Breast epithelium (tissue), 4 donors: ENCODE measurements at regions not wholly inside any gene's neighbourhood (a gene's known extent, or its start where the extent isn't known, plus 50 kb on each side); places are given as distances from the start of the nearest gene placed in this dataset.

Source experiments
- DNase-seq, 2 donors: peaks; one replicate each; pipeline ENCODE4 v3.0.0-alpha.2; 2019; ENCODE audit warnings: low spot score in 2 of 2
- H3K27ac ChIP-seq, 2 donors: fragments of 200-600 bp; sonication (generic) in 1 of 2; one replicate each; pipeline ENCODE4 v1.5.1; 2016 to 2019; ENCODE audit warnings: mild to moderate bottlenecking in 1 of 2
- H3K27me3 ChIP-seq, 2 donors: fragments of 200-600 bp; sonication (generic) in 1 of 2; one replicate each; pipeline versions ENCODE4 v1.5.1 to v1.6.0; 2017 to 2019; ENCODE audit warnings: control low read depth in 1 of 2, mild to moderate bottlenecking in 1 of 2
- H3K36me3 ChIP-seq: fragments of 200-600 bp; one replicate; pipeline ENCODE4 v1.5.1; 2019
- H3K4me1 ChIP-seq, 2 donors: fragments of 200-600 bp; sonication (generic); one replicate each; pipeline ENCODE4 v1.5.1; 2016 to 2019; ENCODE audit warnings: control low read depth in 1 of 2
- H3K4me3 ChIP-seq, 3 donors: fragments of 200-600 bp; sonication (generic); 1 replicate in 2 of 3; 2 replicates in 1 of 3; pipeline ENCODE4 v1.5.1; 2016 to 2019; ENCODE audit warnings: mild to moderate bottlenecking in 3 of 3, moderate library complexity in 2 of 3
- H3K9me3 ChIP-seq, 2 donors: fragments of 200-600 bp; sonication (generic) in 1 of 2; one replicate each; pipeline ENCODE4 v1.5.1; 2016 to 2019; ENCODE audit warnings: control low read depth in 1 of 2
- CTCF ChIP-seq, 3 donors: fragments of 450-650 bp; IDR thresholded peaks; one replicate each; pipeline ENCODE4 v1.5.1; 2016 to 2017; ENCODE audit warnings: antibody characterized with exemption in 3 of 3, mild to moderate bottlenecking in 3 of 3, moderate library complexity in 3 of 3
- POLR2A ChIP-seq: fragments of 450-650 bp; IDR thresholded peaks from one replicate; pipeline ENCODE4 v1.6.1; 2016; ENCODE audit warnings: antibody characterized with exemption, mild to moderate bottlenecking, moderate library complexity
- POLR2AphosphoS5 ChIP-seq, 3 donors: sonication (generic); formaldehyde crosslinking; IDR thresholded peaks; one replicate each; pipeline ENCODE4 v1.6.1; 2017; ENCODE audit warnings: antibody characterized with exemption in 3 of 3
- intact Hi-C: fragments of 100-400 bp; cut with DNase I; formaldehyde crosslinking; loops from one replicate; pipeline ENCODE4 v1.15.1; 2023; ENCODE audit warnings: low total_unique reads

- no peak overlapping the region for H3K4me3 ChIP-seq
- TF ChIP-seq POLR2AphosphoS5 (IDR thresholded peaks at IDR 0.05) (no peak), CTCF (IDR thresholded peaks at IDR 0.05) (no peak), POLR2A (no peak)
- H3K36me3 ChIP-seq = no peaks in the 10 kb centered on the region
- intact Hi-C loops = no loop called here
- no peaks in the 10 kb centered on the region for H3K4me1 ChIP-seq
- DNase-seq = no peak
- no peaks in the 10 kb centered on the region for H3K27me3 ChIP-seq
- H3K27ac ChIP-seq = no peak overlapping the region
- H3K9me3 ChIP-seq = no peaks in the 10 kb centered on the region
Measured at GRCh38 chr6:9405825-9406224, 970.5 kb upstream of the SLC35B3 start.

- Histone ChIP-seq H3K27me3 (no peaks in the 10 kb centered on the region), H3K4me3 (no peak overlapping the region), H3K27ac (no peak overlapping the region), H3K36me3 (no peaks in the 10 kb centered on the region), H3K9me3 (no peaks in the 10 kb centered on the region), H3K4me1 (no peaks in the 10 kb centered on the region)
- TF ChIP-seq POLR2A = no peak
- no peak for TF ChIP-seq POLR2AphosphoS5 (IDR thresholded peaks at IDR 0.05)
- no peak for TF ChIP-seq CTCF (IDR thresholded peaks at IDR 0.05)
- intact Hi-C loops = no loop called here
- no peak for DNase-seq
Measured at GRCh38 chr6:9405369-9405768, 970.0 kb upstream of the SLC35B3 start.

- intact Hi-C loops = no loop called here
- no peak for DNase-seq
Measured at GRCh38 chr6:9404351-9405146, 969.2 kb upstream of the SLC35B3 start.

GRCh38 chr6:9403736-9404135 is 968.4 kb upstream of the SLC35B3 start:
- intact Hi-C loops = no loop called here
- no peak overlapping the region for H3K27ac ChIP-seq
- no peaks in the 10 kb centered on the region for H3K4me1 ChIP-seq
- TF ChIP-seq CTCF (IDR thresholded peaks at IDR 0.05) (no peak), POLR2A (no peak), POLR2AphosphoS5 (IDR thresholded peaks at IDR 0.05) (no peak)
- H3K9me3 ChIP-seq = no peaks in the 10 kb centered on the region
- no peaks in the 10 kb centered on the region for H3K27me3 ChIP-seq
- H3K36me3 ChIP-seq = no peaks in the 10 kb centered on the region
- no peak for DNase-seq
- no peak overlapping the region for H3K4me3 ChIP-seq

More at GRCh38 chr6:9404351-9405146, 969.2 kb upstream of the SLC35B3 start:
- H3K4me3 ChIP-seq = no peak overlapping the region
- H3K27me3 ChIP-seq = no peaks in the 10 kb centered on the region
- no peak overlapping the region for H3K27ac ChIP-seq
- no peaks in the 10 kb centered on the region for H3K36me3 ChIP-seq
- no peak for TF ChIP-seq CTCF (IDR thresholded peaks at IDR 0.05)
- TF ChIP-seq POLR2A = no peak
- TF ChIP-seq POLR2AphosphoS5 (IDR thresholded peaks at IDR 0.05) = no peak
- no peaks in the 10 kb centered on the region for H3K9me3 ChIP-seq
- H3K4me1 ChIP-seq = no peaks in the 10 kb centered on the region

- H3K27ac ChIP-seq = no peak overlapping the region
- no peaks in the 10 kb centered on the region for H3K9me3 ChIP-seq
- no peaks in the 10 kb centered on the region for H3K27me3 ChIP-seq
- intact Hi-C loops = no loop called here
- no peak overlapping the region for H3K4me3 ChIP-seq
- no peaks in the 10 kb centered on the region for H3K4me1 ChIP-seq
- no peak for DNase-seq
- no peak for TF ChIP-seq CTCF (IDR thresholded peaks at IDR 0.05)
- TF ChIP-seq POLR2A = no peak
- TF ChIP-seq POLR2AphosphoS5 (IDR thresholded peaks at IDR 0.05) = no peak
- no peaks in the 10 kb centered on the region for H3K36me3 ChIP-seq
Measured at GRCh38 chr6:9401960-9402359, 966.6 kb upstream of the SLC35B3 start.
